HL-60 (cell line): ENCODE measurements at regions not wholly inside any gene's neighbourhood (a gene's known extent, or its start where the extent isn't known, plus 50 kb on each side); places are given as distances from the start of the nearest gene placed in this dataset.

Source experiments
- DNase-seq, 2 experiments: peaks; one replicate each; pipeline ENCODE4 v3.0.0-alpha.2; 2010 to 2020; ENCODE audit warnings: low read depth in 1 of 2, low spot score in 1 of 2
- H3K27ac ChIP-seq: fragments of 250-450 bp; sonication (Bioruptor Pico); replicated peaks from 2 replicates; pipeline ENCODE4 v1.5.1; 2020; ENCODE audit warnings: mild to moderate bottlenecking, moderate library complexity
- H3K27me3 ChIP-seq: fragments of 250-450 bp; sonication (Bioruptor Pico); 2 replicates; pipeline ENCODE4 v1.5.1; 2021; ENCODE audit warnings: mild to moderate bottlenecking, moderate library complexity; ENCODE audit not compliant: insufficient read depth, poor library complexity, severe bottlenecking
- H3K4me3 ChIP-seq: replicated peaks from 2 replicates; pipeline ENCODE4 v1.5.1; 2011; ENCODE audit warnings: mild to moderate bottlenecking, control low read depth, low read length; ENCODE audit not compliant: insufficient read depth
- GABPA ChIP-seq: IDR thresholded peaks from 2 replicates; pipeline ENCODE4 v1.6.1; 2012; ENCODE audit warnings: low read depth
- POLR2AphosphoS5 ChIP-seq: IDR thresholded peaks from 2 replicates; pipeline ENCODE4 v1.6.1; 2012; ENCODE audit warnings: low read depth
- SPI1 ChIP-seq: IDR thresholded peaks from 2 replicates; pipeline ENCODE4 v1.6.1; 2012; ENCODE audit warnings: low read depth, mild to moderate bottlenecking, borderline replicate concordance
- TF ChIP-seq, protein P1 (sequence below): IDR thresholded peaks from 2 replicates; pipeline ENCODE4 v1.6.1; 2012; ENCODE audit warnings: low read depth; ENCODE audit not compliant: insufficient replicate concordance
- TF ChIP-seq, protein P2 (sequence below): IDR thresholded peaks from one replicate; pipeline ENCODE4 v1.5.1; 2011; ENCODE audit warnings: low read length, control low read depth, inconsistent platforms; ENCODE audit not compliant: insufficient read depth

DNA sequence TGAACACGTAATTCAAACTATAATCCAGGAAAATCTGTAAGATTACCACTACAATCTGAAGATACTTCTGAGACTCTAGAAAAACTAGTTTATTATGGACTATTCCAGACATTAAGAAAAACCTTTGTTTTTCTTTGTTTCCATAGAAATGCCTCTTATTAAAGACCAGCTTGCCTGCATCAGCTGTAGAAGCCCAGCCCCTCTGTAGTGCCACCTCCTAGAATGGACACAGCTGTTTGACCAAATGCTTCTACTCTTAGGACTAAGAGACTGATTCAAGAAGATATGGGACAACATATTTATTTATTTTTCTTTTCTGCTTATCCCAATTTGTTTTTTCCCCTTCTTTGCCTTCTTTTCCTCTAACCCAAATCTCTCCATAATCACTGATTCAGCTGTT, 93.8 kb downstream of the CXCL12 start:
- TF ChIP-seq GABPA (no peak), POLR2AphosphoS5 (no peak)
- TF ChIP-seq, protein P1, sequence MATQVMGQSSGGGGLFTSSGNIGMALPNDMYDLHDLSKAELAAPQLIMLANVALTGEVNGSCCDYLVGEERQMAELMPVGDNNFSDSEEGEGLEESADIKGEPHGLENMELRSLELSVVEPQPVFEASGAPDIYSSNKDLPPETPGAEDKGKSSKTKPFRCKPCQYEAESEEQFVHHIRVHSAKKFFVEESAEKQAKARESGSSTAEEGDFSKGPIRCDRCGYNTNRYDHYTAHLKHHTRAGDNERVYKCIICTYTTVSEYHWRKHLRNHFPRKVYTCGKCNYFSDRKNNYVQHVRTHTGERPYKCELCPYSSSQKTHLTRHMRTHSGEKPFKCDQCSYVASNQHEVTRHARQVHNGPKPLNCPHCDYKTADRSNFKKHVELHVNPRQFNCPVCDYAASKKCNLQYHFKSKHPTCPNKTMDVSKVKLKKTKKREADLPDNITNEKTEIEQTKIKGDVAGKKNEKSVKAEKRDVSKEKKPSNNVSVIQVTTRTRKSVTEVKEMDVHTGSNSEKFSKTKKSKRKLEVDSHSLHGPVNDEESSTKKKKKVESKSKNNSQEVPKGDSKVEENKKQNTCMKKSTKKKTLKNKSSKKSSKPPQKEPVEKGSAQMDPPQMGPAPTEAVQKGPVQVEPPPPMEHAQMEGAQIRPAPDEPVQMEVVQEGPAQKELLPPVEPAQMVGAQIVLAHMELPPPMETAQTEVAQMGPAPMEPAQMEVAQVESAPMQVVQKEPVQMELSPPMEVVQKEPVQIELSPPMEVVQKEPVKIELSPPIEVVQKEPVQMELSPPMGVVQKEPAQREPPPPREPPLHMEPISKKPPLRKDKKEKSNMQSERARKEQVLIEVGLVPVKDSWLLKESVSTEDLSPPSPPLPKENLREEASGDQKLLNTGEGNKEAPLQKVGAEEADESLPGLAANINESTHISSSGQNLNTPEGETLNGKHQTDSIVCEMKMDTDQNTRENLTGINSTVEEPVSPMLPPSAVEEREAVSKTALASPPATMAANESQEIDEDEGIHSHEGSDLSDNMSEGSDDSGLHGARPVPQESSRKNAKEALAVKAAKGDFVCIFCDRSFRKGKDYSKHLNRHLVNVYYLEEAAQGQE: no peak
- TF ChIP-seq, protein P2, sequence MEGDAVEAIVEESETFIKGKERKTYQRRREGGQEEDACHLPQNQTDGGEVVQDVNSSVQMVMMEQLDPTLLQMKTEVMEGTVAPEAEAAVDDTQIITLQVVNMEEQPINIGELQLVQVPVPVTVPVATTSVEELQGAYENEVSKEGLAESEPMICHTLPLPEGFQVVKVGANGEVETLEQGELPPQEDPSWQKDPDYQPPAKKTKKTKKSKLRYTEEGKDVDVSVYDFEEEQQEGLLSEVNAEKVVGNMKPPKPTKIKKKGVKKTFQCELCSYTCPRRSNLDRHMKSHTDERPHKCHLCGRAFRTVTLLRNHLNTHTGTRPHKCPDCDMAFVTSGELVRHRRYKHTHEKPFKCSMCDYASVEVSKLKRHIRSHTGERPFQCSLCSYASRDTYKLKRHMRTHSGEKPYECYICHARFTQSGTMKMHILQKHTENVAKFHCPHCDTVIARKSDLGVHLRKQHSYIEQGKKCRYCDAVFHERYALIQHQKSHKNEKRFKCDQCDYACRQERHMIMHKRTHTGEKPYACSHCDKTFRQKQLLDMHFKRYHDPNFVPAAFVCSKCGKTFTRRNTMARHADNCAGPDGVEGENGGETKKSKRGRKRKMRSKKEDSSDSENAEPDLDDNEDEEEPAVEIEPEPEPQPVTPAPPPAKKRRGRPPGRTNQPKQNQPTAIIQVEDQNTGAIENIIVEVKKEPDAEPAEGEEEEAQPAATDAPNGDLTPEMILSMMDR: no peak
- DNase-seq: no peak
- H3K27me3 ChIP-seq: peaks cover 12% of the 10 kb centered on the region

DNA sequence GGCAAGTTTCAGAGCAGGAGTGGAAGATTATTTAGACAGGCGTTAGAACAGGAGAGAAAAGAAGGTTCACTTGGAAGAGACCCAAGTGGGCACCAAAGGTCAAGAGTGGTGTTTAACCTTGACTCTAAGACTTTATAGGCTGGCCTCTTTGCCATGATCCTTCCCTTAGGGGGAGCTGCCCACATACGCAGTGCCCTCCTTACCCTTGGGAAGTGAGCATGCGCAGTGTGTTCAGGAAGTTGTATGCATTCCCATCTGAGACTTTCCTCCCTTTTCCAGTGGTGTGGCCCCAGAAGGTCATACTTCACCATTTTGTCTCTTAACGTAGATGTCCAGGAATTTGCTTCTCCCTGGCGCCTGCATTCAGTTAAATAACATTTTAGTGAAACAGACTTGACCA, 95.8 kb downstream of the CXCL12 start:
- DNase-seq: no peak
- TF ChIP-seq POLR2AphosphoS5: no peak

More for the DNA sequence above, 93.8 kb downstream of the CXCL12 start:
- H3K27ac ChIP-seq: no peak overlapping the region
- H3K4me3 ChIP-seq: no peak overlapping the region

DNA sequence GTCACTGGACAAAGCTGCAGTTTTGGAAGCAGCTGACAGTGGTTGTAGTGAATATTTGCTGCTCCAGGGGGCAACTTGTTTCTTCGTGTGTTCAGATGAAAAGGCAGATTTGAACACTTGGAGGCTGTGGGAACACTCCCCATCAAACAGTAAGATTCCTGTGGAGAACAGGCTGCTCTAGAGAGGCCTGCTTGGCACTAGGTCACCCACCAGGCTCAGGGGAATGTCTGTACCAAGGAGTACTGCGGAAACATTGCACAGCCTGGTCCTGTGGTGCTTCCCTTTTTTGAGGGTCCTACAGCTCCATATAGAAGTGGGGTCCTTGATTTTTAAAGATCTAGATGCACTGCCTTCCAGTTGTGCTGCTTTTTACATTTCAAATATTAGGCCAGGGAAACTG, 97.5 kb downstream of the CXCL12 start:
- TF ChIP-seq POLR2AphosphoS5 (no peak), GABPA (no peak), SPI1 (no peak)
- TF ChIP-seq, protein P1: no peak
- TF ChIP-seq, protein P2: no peak
- DNase-seq: no peak
- Histone ChIP-seq H3K4me3 (no peak overlapping the region), H3K27ac (no peak overlapping the region), H3K27me3 (peaks cover 7% of the 10 kb centered on the region)

More for the DNA sequence above, 95.8 kb downstream of the CXCL12 start:
- no peak overlapping the region for H3K4me3 ChIP-seq
- no peak overlapping the region for H3K27ac ChIP-seq
- H3K27me3 ChIP-seq: peaks cover 12% of the 10 kb centered on the region

DNA sequence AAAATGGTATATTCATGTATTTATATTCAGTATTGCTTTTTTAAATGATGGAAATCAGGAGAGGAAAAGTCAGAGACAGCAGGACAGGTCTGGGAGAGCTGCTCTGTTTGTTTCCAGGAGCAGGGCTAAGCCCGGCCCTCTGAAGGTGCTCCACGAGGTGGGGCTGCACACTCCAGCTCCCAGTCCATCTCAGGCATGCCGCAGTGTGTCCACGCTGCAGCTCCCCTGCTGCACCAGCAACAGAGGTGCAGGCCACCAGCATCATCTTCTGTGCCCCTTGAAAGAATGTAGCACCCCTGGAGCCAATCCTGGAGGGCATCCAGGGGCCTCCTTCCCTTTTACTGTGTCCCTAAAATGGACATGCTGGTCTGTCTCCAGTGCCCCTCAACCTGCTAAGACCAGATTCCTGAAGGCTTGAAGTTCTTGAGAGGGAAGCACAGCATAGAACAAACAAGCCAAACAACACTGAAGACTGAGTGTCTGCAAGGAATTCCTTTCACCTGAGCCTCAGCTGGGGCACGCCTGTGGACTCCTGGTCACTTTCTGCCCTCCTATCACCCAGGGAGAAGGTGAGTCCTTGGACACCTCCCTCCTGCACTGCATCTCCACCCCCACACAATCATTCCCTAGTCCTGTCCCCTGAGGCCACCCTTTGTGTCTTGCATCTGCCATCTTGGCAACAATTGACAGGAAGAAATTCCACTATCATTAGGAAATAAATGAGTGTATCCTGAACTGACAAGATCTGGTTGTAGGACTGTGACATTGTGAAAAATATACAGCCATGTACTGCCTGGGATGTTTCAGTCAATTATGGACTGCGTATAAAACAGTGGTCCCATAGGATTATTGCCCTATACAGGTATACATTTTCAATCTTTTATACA, 100.5 kb downstream of the CXCL12 start:
- no peak for DNase-seq
- Histone ChIP-seq H3K27ac (no peak overlapping the region), H3K27me3 (no peaks in the 10 kb centered on the region), H3K4me3 (no peak overlapping the region)
- TF ChIP-seq POLR2AphosphoS5 (no peak), GABPA (no peak), SPI1 (no peak)
- TF ChIP-seq, protein P1: no peak
- TF ChIP-seq, protein P2: no peak
